ENCODE measurements at regions not wholly inside any gene's neighbourhood (a gene's known extent, or its start where the extent isn't known, plus 50 kb on each side); places are given as distances from the start of the nearest gene placed in this dataset.

DNA sequence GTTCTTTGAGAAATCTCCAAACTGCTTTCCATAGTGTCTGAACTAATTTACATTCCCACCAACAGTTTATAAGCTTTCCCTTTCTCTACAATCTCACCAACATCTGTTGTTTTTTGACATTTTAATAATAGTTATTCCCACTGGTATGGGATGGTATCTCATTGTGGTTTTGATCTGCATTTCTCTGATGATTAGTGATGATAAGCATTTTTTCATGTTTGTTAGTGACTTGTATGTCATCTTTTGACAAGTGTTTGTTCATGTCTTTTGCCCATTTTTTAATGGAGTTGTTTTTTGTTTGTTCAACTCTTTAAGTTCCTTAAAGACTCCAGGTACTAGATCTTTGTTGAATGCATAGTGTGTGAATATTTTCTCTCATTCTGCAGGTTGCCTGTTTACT is 116.6 kb upstream of the TSC22D2 start:
- no peak for ATAC-seq (ENCODE audit: low FRiP score)
- DNase-seq (ENCODE audit: low spot score): no peak

GRCh38 chr3:150286390-150287147 is 121.5 kb upstream of the TSC22D2 start:
- no peak for TF ChIP-seq CTCF (IDR thresholded peaks at IDR 0.05)
- DNase-seq (ENCODE audit: low spot score): no peak
- peak; percentile 68 for ATAC-seq (ENCODE audit: low FRiP score)

More for the DNA sequence above, 116.6 kb upstream of the TSC22D2 start:
- no peak for TF ChIP-seq CTCF (IDR thresholded peaks at IDR 0.05)

DNA sequence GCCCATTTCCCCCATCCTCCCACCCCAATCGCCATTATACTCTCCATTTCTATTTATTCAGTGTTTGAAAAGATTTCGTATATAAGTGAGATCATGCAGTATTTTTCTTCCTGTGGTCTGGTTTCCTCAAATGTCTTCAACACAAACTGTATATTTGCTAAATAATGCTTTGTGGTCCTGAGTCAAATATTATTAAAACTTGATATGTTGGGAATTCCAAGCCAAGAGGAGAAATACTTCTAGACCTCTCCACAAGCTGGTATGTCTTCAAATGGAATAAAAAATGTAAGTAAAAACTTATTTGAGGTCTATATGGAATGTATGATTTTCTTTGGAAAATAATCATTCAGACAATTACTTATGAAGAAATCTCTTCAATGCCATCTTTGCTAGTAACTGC is 122.5 kb upstream of the TSC22D2 start:
- DNase-seq (ENCODE audit: low spot score) (no peak), ATAC-seq (ENCODE audit: low FRiP score) (no peak)
- TF ChIP-seq CTCF (IDR thresholded peaks at IDR 0.05): no peak

GRCh38 chr3:150278843-150279381 is 129.2 kb upstream of the TSC22D2 start:
- no peak for ATAC-seq (ENCODE audit: low FRiP score)

DNA sequence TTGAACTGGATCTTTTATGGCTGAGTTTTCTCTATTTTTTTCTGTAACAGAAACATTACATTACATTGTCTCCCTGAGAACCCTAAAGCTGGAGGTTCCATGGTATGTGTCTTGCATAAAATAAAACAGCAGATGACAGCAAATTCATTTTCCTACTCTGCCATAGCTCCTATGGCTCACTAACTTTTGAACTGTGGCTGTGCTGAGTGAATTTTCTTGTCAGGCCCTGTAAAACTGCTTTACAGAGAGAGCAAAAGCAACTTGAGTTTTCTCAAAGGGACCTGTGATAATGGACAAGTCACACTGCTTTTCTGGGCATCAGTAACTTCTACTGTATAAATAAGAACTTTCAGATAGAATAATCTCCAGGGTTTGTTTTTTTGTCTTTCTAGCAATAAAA is 129.9 kb upstream of the TSC22D2 start:
- no peak for ATAC-seq (ENCODE audit: low FRiP score)
- TF ChIP-seq CTCF (IDR thresholded peaks at IDR 0.05): no peak
- DNase-seq (ENCODE audit: low spot score): no peak

More at GRCh38 chr3:150278843-150279381, 129.2 kb upstream of the TSC22D2 start:
- TF ChIP-seq CTCF (IDR thresholded peaks at IDR 0.05): no peak
- DNase-seq (ENCODE audit: low spot score): no peak

DNA sequence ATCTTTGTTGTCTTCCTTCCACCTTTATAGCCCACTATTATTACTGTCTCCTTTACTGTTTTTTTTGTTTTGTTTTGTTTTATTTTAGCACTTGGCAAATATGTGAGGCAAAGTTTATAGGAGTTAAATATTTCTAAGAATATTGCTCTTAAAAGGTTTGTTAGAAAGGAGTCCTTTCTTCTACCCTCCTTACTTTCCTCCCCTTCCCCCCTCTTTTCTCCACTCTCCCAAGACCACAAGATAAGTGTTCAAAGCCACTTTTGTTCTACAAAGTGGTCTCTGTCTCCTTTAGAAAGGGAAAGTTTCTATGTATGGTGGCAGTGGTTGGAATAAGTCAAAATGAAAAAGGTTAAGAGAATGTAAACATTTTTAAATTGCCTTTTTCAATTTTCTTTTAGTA is 130.7 kb upstream of the TSC22D2 start:
- no peak for ATAC-seq (ENCODE audit: low FRiP score)
- no peak for TF ChIP-seq CTCF (IDR thresholded peaks at IDR 0.05)
- DNase-seq (ENCODE audit: low spot score): no peak

GRCh38 chr3:150275941-150276340 is 132.2 kb upstream of the TSC22D2 start:
- no peak for TF ChIP-seq CTCF (IDR thresholded peaks at IDR 0.05)
- ATAC-seq (ENCODE audit: low FRiP score): no peak
- DNase-seq (ENCODE audit: low spot score): no peak

Measured in omental fat pad (tissue), 3 donors.